NCI-H2107 (cell line): ENCODE measurements at regions not wholly inside any gene's neighbourhood (a gene's known extent, or its start where the extent isn't known, plus 50 kb on each side); places are given as distances from the start of the nearest gene placed in this dataset.

Experiments
- DNase-seq: peaks from one replicate; lab custom pipeline; 2025; lab: John Stamatoyannopoulos, UW

DNA sequence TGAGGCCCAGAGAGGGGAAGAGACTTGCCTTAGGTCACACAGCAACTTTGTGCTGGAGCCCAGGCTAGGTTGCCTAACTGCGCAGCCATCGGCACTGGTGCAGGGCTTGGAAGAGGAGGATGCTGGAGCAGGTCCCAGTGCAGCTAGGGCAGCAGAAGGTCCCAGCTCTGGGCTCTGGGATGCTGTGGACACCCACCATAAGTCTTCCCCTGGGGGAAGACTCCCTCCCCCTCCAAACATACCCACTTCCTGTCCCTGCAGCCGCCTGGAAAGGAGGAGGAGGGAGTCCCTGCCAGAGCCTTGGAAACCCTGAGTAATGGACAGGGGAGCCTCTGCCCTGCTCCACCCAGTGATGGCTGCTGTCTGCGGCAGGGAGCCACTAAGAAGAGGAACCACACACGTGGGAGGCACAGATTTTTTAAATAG lies 93.6 kb downstream of the NCR2 start:
- no peak for DNase-seq

- DNase-seq: no peak
Measured at GRCh38 chr6:41429506-41430504, 94.4 kb downstream of the NCR2 start.

- DNase-seq: no peak
Measured at GRCh38 chr6:41430875-41431274, 95.5 kb downstream of the NCR2 start.

GRCh38 chr6:41432280-41432679 lies 96.9 kb downstream of the NCR2 start:
- no peak for DNase-seq

DNA sequence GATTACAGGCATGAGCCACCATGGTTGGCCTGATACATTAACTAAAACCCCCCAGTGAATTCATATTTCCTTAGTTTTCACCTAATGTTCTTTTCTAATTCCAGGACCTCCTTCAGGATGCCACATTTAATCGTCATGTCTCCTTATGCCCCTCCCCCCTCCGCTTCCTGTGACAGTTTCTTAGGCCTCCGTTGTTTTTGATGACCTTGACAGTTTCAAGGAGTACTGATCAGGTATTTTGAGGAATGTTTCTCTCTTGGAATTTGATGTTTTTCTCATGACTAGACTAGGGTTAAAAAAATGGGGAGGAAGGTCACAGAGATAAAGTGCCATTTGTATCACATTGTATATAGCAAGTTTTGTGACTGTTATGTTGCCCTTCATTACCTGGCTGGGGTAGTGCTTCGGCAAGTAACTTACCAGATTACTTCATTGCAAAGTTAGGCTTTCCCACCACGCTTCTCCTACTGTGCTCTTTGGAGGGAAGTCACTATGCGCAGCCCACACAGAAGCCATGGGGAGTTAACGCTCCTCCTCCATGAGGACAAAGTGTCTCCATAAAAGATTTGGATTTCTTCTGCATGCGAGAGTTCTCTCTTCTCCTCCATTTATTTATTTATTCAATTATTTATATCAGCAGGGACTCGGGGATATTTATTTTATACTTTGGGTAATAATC lies 99.5 kb downstream of the NCR2 start:
- DNase-seq: no peak

DNA sequence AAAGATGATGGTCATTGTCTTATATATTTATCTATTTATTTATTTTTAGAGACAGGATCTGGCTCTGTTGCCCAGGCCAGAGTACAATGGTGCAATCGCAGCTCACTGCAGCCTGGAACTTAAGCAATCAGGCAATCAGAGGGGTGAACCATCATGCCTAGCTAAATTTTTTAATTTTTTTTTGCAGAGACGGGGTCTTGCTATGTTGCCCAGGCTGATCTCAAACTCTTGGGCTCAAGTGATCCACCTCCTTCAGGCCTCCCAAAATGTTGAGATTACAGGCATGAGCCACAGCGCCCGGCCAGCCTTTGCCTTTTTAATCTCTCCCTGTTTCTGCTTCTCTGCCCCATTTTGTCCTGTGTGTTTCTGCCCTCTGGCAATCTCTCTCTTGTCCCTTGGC lies 102.2 kb downstream of the NCR2 start:
- DNase-seq: no peak

GRCh38 chr6:41438746-41439145 lies 103.3 kb downstream of the NCR2 start:
- DNase-seq: no peak

- DNase-seq: no peak
Measured at GRCh38 chr6:41439524-41440418, 104.4 kb downstream of the NCR2 start.

- no peak for DNase-seq
Measured at GRCh38 chr6:41440958-41441357, 105.2 kb upstream of the FOXP4 start.

DNA sequence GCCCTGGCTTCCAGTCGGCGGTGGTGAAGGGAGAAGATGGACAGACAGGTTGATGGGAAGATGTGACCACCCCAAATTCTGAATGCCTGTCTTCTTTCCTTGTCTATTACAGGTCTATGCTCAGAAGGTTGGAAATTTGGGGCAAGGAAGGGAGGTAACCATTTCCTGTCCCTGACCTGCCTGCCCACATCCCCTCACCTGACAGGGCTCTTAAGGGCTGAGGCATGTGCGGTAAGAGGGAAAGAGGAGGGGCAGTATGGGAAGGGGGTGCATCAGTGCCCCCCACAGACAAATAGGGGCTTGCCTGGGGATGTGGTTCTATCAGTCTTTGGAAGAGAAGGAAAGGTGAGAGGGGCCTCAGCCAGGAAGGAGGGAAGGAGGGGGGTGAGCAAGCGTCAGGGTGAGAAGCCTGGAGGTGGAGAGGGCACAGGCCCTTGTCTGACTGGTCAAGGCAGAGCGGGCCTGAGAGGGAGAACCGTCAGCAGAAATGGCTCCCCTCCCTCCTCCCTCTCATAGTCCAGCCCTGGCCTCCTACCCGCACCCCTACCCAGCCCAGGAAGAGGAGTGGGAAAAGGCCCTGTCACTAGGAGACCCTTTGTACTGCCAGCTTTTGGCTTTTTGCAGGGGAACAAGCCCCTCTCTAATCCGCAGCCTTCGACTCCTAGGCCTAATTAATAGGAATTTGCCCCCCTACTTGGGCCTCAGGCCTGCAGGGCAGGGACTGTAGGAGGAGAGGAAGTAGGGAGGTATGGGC lies 104.4 kb upstream of the FOXP4 start:
- DNase-seq: no peak

GRCh38 chr6:41442352-41442672 lies 103.9 kb upstream of the FOXP4 start:
- no peak for DNase-seq

DNA sequence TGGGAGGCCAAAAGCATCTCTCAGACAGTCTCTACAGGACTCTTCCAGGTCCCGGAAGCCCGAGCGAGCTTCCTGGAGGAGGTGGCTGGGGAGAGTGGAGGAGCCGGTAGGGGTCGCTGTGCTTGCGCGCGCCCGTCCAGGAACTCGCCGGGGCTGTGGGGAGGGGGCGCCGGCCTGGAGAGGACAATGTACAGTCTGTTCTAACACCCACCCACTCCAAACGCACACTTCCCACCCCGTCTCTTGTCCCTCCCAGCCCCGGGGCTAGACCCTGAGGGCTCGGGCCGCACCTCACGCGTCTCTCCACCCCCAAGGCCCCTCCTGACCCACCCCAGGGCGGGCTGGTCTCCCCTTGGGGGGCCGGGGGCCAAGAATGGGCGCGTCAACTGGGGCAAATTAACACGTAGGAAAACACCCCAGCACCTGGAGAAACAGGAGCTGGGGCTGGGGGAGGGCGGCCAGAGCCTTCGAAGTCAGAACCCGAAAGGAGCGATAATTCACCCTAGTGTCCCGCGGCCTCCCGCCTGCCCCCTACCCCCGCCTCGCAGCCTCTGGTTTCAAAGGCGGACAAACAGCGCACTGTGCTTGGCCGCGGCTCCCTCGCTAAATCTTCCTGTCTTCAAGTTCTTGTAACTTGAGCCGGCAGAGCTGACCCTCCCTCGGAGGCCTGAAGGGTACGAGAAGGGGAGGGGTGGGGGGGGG lies 103.2 kb upstream of the FOXP4 start:
- no peak for DNase-seq

DNA sequence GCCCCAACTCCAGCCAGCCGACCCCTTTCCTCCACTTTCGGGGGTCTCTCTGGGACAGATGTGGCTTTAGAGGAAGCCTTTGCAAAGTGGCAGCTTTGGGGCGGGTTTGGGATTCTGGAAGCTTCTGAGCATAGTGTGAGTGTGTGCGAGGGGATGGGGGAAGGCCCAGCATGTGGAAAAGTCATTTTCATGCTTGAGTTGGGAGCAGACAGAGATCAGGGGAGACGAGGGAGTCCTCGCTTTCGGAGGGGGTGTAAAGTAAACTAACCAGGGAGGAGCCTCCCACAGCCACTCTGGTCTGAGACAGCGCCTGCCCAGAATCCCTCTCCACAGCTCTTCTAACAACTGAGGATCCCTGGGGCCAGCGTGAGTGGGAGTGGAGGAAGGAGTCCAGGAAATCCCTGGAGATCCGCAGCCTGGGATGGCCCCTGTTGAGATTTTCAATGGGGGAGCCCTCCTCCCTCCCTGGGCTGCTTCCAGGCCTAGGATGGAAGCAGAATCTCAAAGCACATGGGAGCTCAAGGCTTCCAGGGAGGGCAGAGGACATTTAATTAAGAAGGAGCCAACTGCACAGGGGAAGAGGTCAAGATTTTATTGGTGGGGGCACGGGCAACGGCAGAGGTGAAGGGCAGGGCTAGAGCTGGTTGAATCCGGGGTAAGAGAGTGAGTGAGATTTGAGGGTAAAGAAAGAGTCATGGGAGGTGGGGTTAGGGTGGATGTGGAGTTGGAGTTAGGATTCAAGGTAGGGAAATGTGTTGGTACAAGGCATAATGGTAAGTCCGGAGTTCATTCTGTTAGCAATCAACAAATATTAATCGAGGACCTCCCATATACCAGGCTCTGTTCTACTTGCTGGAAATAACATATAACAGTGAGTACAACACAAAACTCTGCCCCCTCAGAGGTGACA lies 102.3 kb upstream of the FOXP4 start:
- DNase-seq: no peak

GRCh38 chr6:41445261-41445660 lies 100.9 kb upstream of the FOXP4 start:
- DNase-seq: no peak

- no peak for DNase-seq
Measured at GRCh38 chr6:41446132-41446531, 100.0 kb upstream of the FOXP4 start.

DNA sequence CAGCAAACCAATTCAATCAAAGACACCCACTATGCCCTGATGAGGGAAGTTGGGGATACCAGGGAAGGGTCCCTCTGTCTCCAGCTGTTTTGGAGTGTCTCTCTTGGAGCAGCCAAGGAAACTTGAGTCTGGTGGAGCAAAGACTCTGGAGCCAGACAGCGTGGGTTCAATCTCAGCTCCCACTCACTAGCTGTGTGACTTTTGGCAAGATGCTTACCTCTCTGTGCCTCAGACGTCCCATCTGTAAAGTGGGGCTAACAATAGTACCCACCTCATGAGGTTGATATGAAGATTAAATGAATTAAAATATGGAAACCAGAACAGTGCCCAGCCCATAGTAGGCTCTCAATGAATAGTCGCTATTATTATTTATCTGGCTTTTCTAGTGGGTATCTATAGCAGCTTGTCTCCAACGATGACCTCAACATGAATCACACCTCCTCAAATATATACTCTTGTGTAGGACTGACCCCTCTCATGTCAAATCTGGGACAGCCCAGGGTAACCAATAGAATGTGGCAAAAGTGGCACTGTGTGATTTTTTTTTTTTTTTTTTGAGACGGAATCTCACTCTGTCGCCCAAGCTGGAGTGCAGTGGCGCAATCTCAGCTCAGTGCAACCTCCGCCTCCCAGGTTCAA lies 99.2 kb upstream of the FOXP4 start:
- DNase-seq: no peak

DNA sequence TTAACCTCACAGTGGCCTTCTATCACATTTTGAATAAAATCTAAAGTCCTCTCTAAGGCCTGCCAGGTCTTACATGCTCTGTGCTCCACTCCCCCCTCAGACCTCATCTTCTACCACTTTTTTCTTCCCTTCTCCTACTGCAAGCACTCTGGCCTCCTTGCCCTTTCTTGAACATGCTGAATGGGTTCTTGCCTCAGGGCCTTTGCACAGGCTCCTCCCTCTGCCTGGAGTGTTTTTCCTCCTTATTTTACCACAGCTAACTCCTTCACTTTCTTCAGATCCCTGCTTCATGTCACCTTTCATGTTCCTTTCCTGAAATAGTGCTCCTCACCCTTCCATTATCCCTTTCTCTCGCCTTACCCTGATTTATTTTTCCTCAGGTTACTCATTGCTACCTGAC lies 97.9 kb upstream of the FOXP4 start:
- DNase-seq: no peak

- no peak for DNase-seq
Measured at GRCh38 chr6:41449399-41450245, 96.6 kb upstream of the FOXP4 start.
